DOHH2 (cell line): ENCODE measurements at regions not wholly inside any gene's neighbourhood (a gene's known extent, or its start where the extent isn't known, plus 50 kb on each side); places are given as distances from the start of the nearest gene placed in this dataset.

ENCODE experiments used
- H3F3A ChIP-seq: fragments of 200-600 bp; sonication (generic), shearing (Covaris generic); 2 replicates; pipeline ENCODE4 v1.6.0; 2016; ENCODE audit warnings: antibody characterized with exemption, mild to moderate bottlenecking; ENCODE audit not compliant: control insufficient read depth, insufficient read depth
- H3K27ac ChIP-seq: fragments of 200-600 bp; sonication (generic); 2 replicates; pipeline ENCODE4 v1.5.1; 2014; ENCODE audit warnings: low read depth, mild to moderate bottlenecking, low read length, moderate library complexity
- H3K27me3 ChIP-seq: fragments of 200-600 bp; sonication (generic); 2 replicates; pipeline ENCODE4 v1.6.1; 2014; ENCODE audit warnings: mild to moderate bottlenecking, low read length, mixed read lengths; ENCODE audit not compliant: control insufficient read depth
- H3K36me3 ChIP-seq: fragments of 200-600 bp; sonication (generic); 2 replicates; pipeline ENCODE4 v1.6.1; 2014; ENCODE audit warnings: mild to moderate bottlenecking, low read length, moderate library complexity, mixed read lengths; ENCODE audit not compliant: control insufficient read depth
- H3K4me1 ChIP-seq: fragments of 200-600 bp; sonication (generic); 2 replicates; pipeline ENCODE4 v1.6.1; 2014; ENCODE audit warnings: mild to moderate bottlenecking, low read length, mixed read lengths; ENCODE audit not compliant: control insufficient read depth
- H3K4me2 ChIP-seq: fragments of 200-600 bp; sonication (generic); 2 replicates; pipeline ENCODE4 v1.6.0; 2014; ENCODE audit warnings: mild to moderate bottlenecking, low read length, moderate library complexity
- H3K4me3 ChIP-seq: fragments of 200-600 bp; sonication (generic); 2 replicates; pipeline ENCODE4 v1.5.1; 2014; ENCODE audit warnings: mild to moderate bottlenecking, low read length, mixed read lengths
- H3K79me2 ChIP-seq: fragments of 200-600 bp; sonication (generic); 2 replicates; pipeline ENCODE4 v1.6.1; 2014; ENCODE audit warnings: mild to moderate bottlenecking, low read length, mixed read lengths; ENCODE audit not compliant: control insufficient read depth
- H3K9me2 ChIP-seq: fragments of 200-600 bp; sonication (generic); replicated peaks from 2 replicates; pipeline ENCODE4 v1.6.1; 2014; ENCODE audit warnings: mild to moderate bottlenecking, low read length, mixed read lengths; ENCODE audit not compliant: control insufficient read depth
- H3K9me3 ChIP-seq: fragments of 200-600 bp; sonication (generic); 2 replicates; pipeline ENCODE4 v1.6.1; 2014; ENCODE audit warnings: antibody characterized with exemption, low read length, mixed read lengths; ENCODE audit not compliant: control insufficient read depth, insufficient read depth
- H4K20me1 ChIP-seq: fragments of 200-600 bp; sonication (generic); 2 replicates; pipeline ENCODE4 v1.6.0; 2014; ENCODE audit warnings: low read depth, mild to moderate bottlenecking, antibody characterized with exemption, low read length, moderate library complexity; ENCODE audit not compliant: control insufficient read depth, insufficient read depth
- EZH2phosphoT487 ChIP-seq: fragments of 200-600 bp; sonication (generic); IDR thresholded peaks from 2 replicates; pipeline ENCODE4 v1.6.1; 2017; ENCODE audit warnings: borderline replicate concordance, mild to moderate bottlenecking, antibody characterized with exemption, low read length, moderate library complexity, mixed read lengths
- TF ChIP-seq, protein P1 (sequence below): fragments of 200-600 bp; sonication (generic); IDR thresholded peaks from one replicate; pipeline ENCODE4 v1.5.1; 2014; ENCODE audit warnings: antibody characterized with exemption, mild to moderate bottlenecking, low read depth, low read length; ENCODE audit not compliant: poor library complexity, severe bottlenecking

DNA sequence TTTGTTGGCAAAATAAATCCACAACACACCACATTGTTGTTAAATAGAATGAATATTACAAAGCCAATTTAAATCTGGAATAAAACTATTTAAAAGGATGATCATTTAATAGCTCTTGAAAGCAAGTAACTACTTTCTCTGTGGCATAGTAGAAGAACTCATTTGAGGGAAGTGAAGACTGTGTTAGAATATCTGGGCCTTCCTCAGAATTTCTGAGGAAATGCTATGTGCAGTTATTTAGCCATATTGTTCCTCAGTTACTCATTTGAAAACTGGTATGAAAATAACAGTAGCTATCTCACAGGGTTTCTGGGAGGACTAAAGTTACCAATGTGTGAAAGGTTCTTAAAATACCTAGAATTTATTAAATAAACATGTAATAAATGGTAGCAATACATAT is 595.8 kb downstream of the PSAT1 start:
- no peaks in the 10 kb centered on the region for H3K9me3 ChIP-seq

DNA sequence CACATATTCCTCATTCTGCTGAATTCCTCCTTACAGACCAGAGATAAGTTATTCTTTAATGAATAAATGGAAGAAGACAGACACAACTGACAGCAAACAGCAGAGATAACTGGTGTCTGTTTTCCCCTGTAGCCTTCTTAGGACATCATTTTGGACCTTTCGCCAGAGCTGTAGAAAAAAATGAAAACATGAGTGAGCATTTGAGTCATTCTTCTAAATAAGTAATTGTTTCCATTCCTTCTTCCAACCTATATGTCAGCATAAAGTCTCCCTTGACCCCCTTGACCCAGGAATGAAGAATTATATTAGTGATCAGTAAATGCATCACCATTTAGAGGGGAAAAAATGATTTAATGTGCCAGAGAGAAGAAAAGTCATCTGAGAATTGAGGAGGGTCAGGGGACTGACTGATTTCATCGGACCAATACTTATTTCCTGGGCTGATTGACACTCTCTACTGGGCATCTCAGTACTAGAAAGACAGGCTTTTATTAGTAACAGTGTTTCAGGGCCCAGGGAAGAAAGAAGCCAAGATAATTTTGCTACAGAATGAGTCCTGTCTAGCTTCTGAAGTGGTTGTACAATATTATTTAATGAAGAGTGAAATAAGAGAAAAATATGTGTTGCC is 597.0 kb downstream of the PSAT1 start:
- H3K79me2 ChIP-seq: no peaks in the 10 kb centered on the region
- no peak for TF ChIP-seq EZH2phosphoT487
- TF ChIP-seq, protein P1, sequence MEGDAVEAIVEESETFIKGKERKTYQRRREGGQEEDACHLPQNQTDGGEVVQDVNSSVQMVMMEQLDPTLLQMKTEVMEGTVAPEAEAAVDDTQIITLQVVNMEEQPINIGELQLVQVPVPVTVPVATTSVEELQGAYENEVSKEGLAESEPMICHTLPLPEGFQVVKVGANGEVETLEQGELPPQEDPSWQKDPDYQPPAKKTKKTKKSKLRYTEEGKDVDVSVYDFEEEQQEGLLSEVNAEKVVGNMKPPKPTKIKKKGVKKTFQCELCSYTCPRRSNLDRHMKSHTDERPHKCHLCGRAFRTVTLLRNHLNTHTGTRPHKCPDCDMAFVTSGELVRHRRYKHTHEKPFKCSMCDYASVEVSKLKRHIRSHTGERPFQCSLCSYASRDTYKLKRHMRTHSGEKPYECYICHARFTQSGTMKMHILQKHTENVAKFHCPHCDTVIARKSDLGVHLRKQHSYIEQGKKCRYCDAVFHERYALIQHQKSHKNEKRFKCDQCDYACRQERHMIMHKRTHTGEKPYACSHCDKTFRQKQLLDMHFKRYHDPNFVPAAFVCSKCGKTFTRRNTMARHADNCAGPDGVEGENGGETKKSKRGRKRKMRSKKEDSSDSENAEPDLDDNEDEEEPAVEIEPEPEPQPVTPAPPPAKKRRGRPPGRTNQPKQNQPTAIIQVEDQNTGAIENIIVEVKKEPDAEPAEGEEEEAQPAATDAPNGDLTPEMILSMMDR: no peak
- H3K4me1 ChIP-seq: no peaks in the 10 kb centered on the region

More for the DNA sequence above, 595.8 kb downstream of the PSAT1 start:
- H3K4me1 ChIP-seq: no peaks in the 10 kb centered on the region
- TF ChIP-seq, protein P1: no peak
- no peak for TF ChIP-seq EZH2phosphoT487
- no peak overlapping the region for H3K4me2 ChIP-seq
- H3K27me3 ChIP-seq: no peaks in the 10 kb centered on the region
- no peaks in the 10 kb centered on the region for H3K9me2 ChIP-seq
- no peaks in the 10 kb centered on the region for H3F3A ChIP-seq
- H4K20me1 ChIP-seq: no peaks in the 10 kb centered on the region
- H3K36me3 ChIP-seq: no peaks in the 10 kb centered on the region
- H3K27ac ChIP-seq: no peak overlapping the region
- H3K79me2 ChIP-seq: no peaks in the 10 kb centered on the region
- no peak overlapping the region for H3K4me3 ChIP-seq

DNA sequence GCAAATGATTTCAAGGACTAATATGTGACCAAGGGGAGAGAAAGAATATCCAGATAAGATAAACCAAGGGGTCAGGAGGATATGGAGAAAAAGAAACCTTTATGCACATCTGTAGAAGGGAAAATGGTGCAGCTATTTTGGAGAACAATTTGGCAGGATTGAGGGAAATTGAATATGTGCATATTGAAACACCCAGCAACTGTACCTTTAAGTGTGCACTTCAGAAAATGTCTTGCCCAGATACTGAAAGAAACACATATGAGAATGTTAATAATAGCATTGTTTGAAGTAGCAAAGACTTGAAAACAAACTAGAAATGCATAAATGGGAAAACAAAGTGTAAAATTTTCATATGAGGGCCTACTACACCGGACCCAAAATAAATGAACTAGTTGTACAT is 599.6 kb downstream of the PSAT1 start:
- no peaks in the 10 kb centered on the region for H3F3A ChIP-seq
- H3K27me3 ChIP-seq: no peaks in the 10 kb centered on the region
- H3K4me3 ChIP-seq: no peak overlapping the region
- H3K4me2 ChIP-seq: no peak overlapping the region
- H3K79me2 ChIP-seq: no peaks in the 10 kb centered on the region
- H3K36me3 ChIP-seq: no peaks in the 10 kb centered on the region
- no peaks in the 10 kb centered on the region for H3K4me1 ChIP-seq
- H3K9me3 ChIP-seq: no peaks in the 10 kb centered on the region
- H3K27ac ChIP-seq: no peak overlapping the region
- no peak for TF ChIP-seq EZH2phosphoT487
- TF ChIP-seq, protein P1: no peak
- no peaks in the 10 kb centered on the region for H3K9me2 ChIP-seq
- H4K20me1 ChIP-seq: no peaks in the 10 kb centered on the region

More for the DNA sequence above, 597.0 kb downstream of the PSAT1 start:
- H3K4me2 ChIP-seq: no peak overlapping the region
- H3F3A ChIP-seq: no peaks in the 10 kb centered on the region
- H3K27me3 ChIP-seq: no peaks in the 10 kb centered on the region
- no peak overlapping the region for H3K27ac ChIP-seq
- H3K9me3 ChIP-seq: no peaks in the 10 kb centered on the region
- no peak overlapping the region for H3K4me3 ChIP-seq
- H4K20me1 ChIP-seq: no peaks in the 10 kb centered on the region
- no peaks in the 10 kb centered on the region for H3K36me3 ChIP-seq
- no peaks in the 10 kb centered on the region for H3K9me2 ChIP-seq
